WI38 (cell line): ENCODE measurements at regions not wholly inside any gene's neighbourhood (a gene's known extent, or its start where the extent isn't known, plus 50 kb on each side); places are given as distances from the start of the nearest gene placed in this dataset.

Experiments
- H3K4me3 ChIP-seq: 2 replicates; pipeline ENCODE4 v1.5.1; 2011; ENCODE audit warnings: low read depth, mild to moderate bottlenecking, control low read depth, low read length
- CTCF ChIP-seq: IDR thresholded peaks from 2 replicates; pipeline ENCODE4 v1.5.1; 2012; ENCODE audit warnings: low read depth, mild to moderate bottlenecking, control low read depth, low read length

GRCh38 chr9:2260417-2261306 lies 245.5 kb downstream of the SMARCA2 start:
- H3K4me3 ChIP-seq, result no peak overlapping the region

GRCh38 chr9:2261421-2262103 lies 246.4 kb downstream of the SMARCA2 start:
- no peak overlapping the region for H3K4me3 ChIP-seq
- TF ChIP-seq CTCF, result no peak

More at GRCh38 chr9:2260417-2261306, 245.5 kb downstream of the SMARCA2 start:
- no peak for TF ChIP-seq CTCF

- no peak overlapping the region for H3K4me3 ChIP-seq
- no peak for TF ChIP-seq CTCF
Measured at GRCh38 chr9:2262386-2263071, 247.4 kb downstream of the SMARCA2 start.

GRCh38 chr9:2263111-2263510 lies 248.0 kb downstream of the SMARCA2 start:
- no peak for TF ChIP-seq CTCF
- no peak overlapping the region for H3K4me3 ChIP-seq

GRCh38 chr9:2263665-2264064 lies 248.5 kb downstream of the SMARCA2 start:
- H3K4me3 ChIP-seq, result no peak overlapping the region
- TF ChIP-seq CTCF, result no peak

GRCh38 chr9:2264081-2264480 lies 248.9 kb downstream of the SMARCA2 start:
- no peak overlapping the region for H3K4me3 ChIP-seq

More at GRCh38 chr9:2264081-2264480, 248.9 kb downstream of the SMARCA2 start:
- no peak for TF ChIP-seq CTCF
